ENCODE measurements at regions not wholly inside any gene's neighbourhood (a gene's known extent, or its start where the extent isn't known, plus 50 kb on each side); places are given as distances from the start of the nearest gene placed in this dataset.

GRCh38 chr13:81388400-81388799, 1047.5 kb upstream of the SPRY2 start:
- no peaks in the 10 kb centered on the region for H3K79me2 ChIP-seq (ENCODE audit: insufficient read depth, low read length)
- H2AFZ ChIP-seq (ENCODE audit: insufficient read depth, low read depth, low read length, poor library complexity, severe bottlenecking) = no peak overlapping the region
- Mint-ChIP-seq H3K9me3 (peaks cover 3 to 17% (median 5%) of the 10 kb centered on the region in 7 donors), H3K4me1 (no peaks in the 10 kb centered on the region), H3K27ac (no peak overlapping the region), H3K4me3 (no peak overlapping the region), H3K36me3 (no peaks in the 10 kb centered on the region), H3K27me3 (ENCODE audit: low read depth in 3 of 3) (no peaks in the 10 kb centered on the region)
- TF ChIP-seq, protein P1, sequence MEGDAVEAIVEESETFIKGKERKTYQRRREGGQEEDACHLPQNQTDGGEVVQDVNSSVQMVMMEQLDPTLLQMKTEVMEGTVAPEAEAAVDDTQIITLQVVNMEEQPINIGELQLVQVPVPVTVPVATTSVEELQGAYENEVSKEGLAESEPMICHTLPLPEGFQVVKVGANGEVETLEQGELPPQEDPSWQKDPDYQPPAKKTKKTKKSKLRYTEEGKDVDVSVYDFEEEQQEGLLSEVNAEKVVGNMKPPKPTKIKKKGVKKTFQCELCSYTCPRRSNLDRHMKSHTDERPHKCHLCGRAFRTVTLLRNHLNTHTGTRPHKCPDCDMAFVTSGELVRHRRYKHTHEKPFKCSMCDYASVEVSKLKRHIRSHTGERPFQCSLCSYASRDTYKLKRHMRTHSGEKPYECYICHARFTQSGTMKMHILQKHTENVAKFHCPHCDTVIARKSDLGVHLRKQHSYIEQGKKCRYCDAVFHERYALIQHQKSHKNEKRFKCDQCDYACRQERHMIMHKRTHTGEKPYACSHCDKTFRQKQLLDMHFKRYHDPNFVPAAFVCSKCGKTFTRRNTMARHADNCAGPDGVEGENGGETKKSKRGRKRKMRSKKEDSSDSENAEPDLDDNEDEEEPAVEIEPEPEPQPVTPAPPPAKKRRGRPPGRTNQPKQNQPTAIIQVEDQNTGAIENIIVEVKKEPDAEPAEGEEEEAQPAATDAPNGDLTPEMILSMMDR (IDR thresholded peaks at IDR 0.05) = no peak
- H3K36me3 ChIP-seq (replicated peaks in 1 of 2; ENCODE audit: control insufficient read depth in 1 of 2, insufficient read depth in 2 of 2, low read length in 2 of 2) = no peaks in the 10 kb centered on the region
- H3K9me3 ChIP-seq (replicated peaks in 1 of 2; ENCODE audit: control insufficient read depth in 1 of 2, insufficient read depth in 1 of 2, low read length in 2 of 2) = peaks cover 2 to 4% of the 10 kb centered on the region in 2 donors
- H3K4me1 ChIP-seq (ENCODE audit: control insufficient read depth in 1 of 2, insufficient read depth in 2 of 2, low read length in 2 of 2) = no peaks in the 10 kb centered on the region
- H4K20me1 ChIP-seq (ENCODE audit: insufficient read depth, low read length) = no peaks in the 10 kb centered on the region
- H3K27me3 ChIP-seq (ENCODE audit: control insufficient read depth in 2 of 2, insufficient read depth in 2 of 2, low read length in 2 of 2) = no peaks in the 10 kb centered on the region
- DNase-seq = no peak
- H3K4me3 ChIP-seq (replicated peaks in 1 of 3; ENCODE audit: low read depth in 2 of 3, low read length in 3 of 3) = no peak overlapping the region
- H3K4me2 ChIP-seq (replicated peaks; ENCODE audit: extremely low read depth, low read length, poor library complexity, severe bottlenecking) = no peak overlapping the region
- no peak overlapping the region for H3K27ac ChIP-seq (ENCODE audit: low read depth in 1 of 2, low read length in 2 of 2)
- intact Hi-C loops (cut with micrococcal nuclease) = no loop called here
- no CpG with 5 or more reads among the region's 1 CpG for WGBS (ENCODE audit: insufficient coverage)
- H3K9ac ChIP-seq (ENCODE audit: insufficient read depth, low read length, poor library complexity, severe bottlenecking) = no peak overlapping the region

GRCh38 chr13:81383444-81383843, 1042.5 kb upstream of the SPRY2 start:
- no peak overlapping the region for H3K4me3 Mint-ChIP-seq
- no peaks in the 10 kb centered on the region for H3K36me3 ChIP-seq (replicated peaks in 1 of 2; ENCODE audit: control insufficient read depth in 1 of 2, insufficient read depth in 2 of 2, low read length in 2 of 2)

More at GRCh38 chr13:81383444-81383843, 1042.5 kb upstream of the SPRY2 start:
- Mint-ChIP-seq H3K27me3 (ENCODE audit: low read depth in 3 of 3) (no peaks in the 10 kb centered on the region), H3K9me3 (peaks cover 0 to 8% (median 2%) of the 10 kb centered on the region in 7 donors), H3K27ac (no peak overlapping the region), H3K36me3 (no peaks in the 10 kb centered on the region), H3K4me1 (no peaks in the 10 kb centered on the region)
- TF ChIP-seq, protein P1 (IDR thresholded peaks at IDR 0.05) = no peak
- Histone ChIP-seq H3K27me3 (ENCODE audit: control insufficient read depth in 2 of 2, insufficient read depth in 2 of 2, low read length in 2 of 2) (no peaks in the 10 kb centered on the region), H2AFZ (ENCODE audit: insufficient read depth, low read depth, low read length, poor library complexity, severe bottlenecking) (no peak overlapping the region), H3K9ac (ENCODE audit: insufficient read depth, low read length, poor library complexity, severe bottlenecking) (no peak overlapping the region), H3K4me3 (replicated peaks in 1 of 3; ENCODE audit: low read depth in 2 of 3, low read length in 3 of 3) (no peak overlapping the region), H3K4me1 (ENCODE audit: control insufficient read depth in 1 of 2, insufficient read depth in 2 of 2, low read length in 2 of 2) (no peaks in the 10 kb centered on the region), H4K20me1 (ENCODE audit: insufficient read depth, low read length) (no peaks in the 10 kb centered on the region), H3K79me2 (ENCODE audit: insufficient read depth, low read length) (no peaks in the 10 kb centered on the region), H3K27ac (ENCODE audit: low read depth in 1 of 2, low read length in 2 of 2) (no peak overlapping the region), H3K9me3 (replicated peaks in 1 of 2; ENCODE audit: control insufficient read depth in 1 of 2, insufficient read depth in 1 of 2, low read length in 2 of 2) (peaks cover 0 to 2% of the 10 kb centered on the region in 2 donors), H3K4me2 (replicated peaks; ENCODE audit: extremely low read depth, low read length, poor library complexity, severe bottlenecking) (no peak overlapping the region)
- no peak for DNase-seq
- intact Hi-C loops (cut with micrococcal nuclease) = no loop called here
- no CpG with 5 or more reads among the region's 5 CpGs for WGBS (ENCODE audit: insufficient coverage)

All from CD14-positive monocyte (primary cell).